Activated CD4-positive, alpha-beta memory T cell treated with anti-CD3 and anti-CD28 coated beads, Interleukin-2, amount 10 ng/mL, durations not matched to agents 7 days and 5 days (primary cell): ENCODE measurements at regions not wholly inside any gene's neighbourhood (a gene's known extent, or its start where the extent isn't known, plus 50 kb on each side); places are given as distances from the start of the nearest gene placed in this dataset.

Source experiments
- CTCF ChIA-PET: fragments of 350-600 bp; sonication (Branson Sonifier 250); formaldehyde crosslinking; loops from one replicate; lab custom pipeline; 2021; ENCODE audit warnings: antibody characterized with exemption, inconsistent platforms; lab: Charles Lee
- POLR2A ChIA-PET: fragments of 350-600 bp; sonication (Branson Sonifier 250); formaldehyde crosslinking; loops from one replicate; lab custom pipeline; 2021; ENCODE audit warnings: antibody characterized with exemption; lab: Charles Lee
- DNase-seq: peaks from one replicate; pipeline ENCODE4 v3.0.0-alpha.2; 2020
- H3K27ac Mint-ChIP-seq: one replicate; pipeline ENCODE4 v1.8.0; 2021; ENCODE audit warnings: mild to moderate bottlenecking, mixed read lengths
- H3K27me3 Mint-ChIP-seq: one replicate; pipeline ENCODE4 v1.8.0; 2021; ENCODE audit warnings: mixed read lengths
- H3K36me3 Mint-ChIP-seq: one replicate; pipeline ENCODE4 v1.8.0; 2021; ENCODE audit warnings: low read depth, mixed read lengths
- H3K4me1 Mint-ChIP-seq: one replicate; pipeline ENCODE4 v1.8.0; 2021; ENCODE audit warnings: mixed read lengths
- H3K4me3 Mint-ChIP-seq: one replicate; pipeline ENCODE4 v1.8.0; 2021; ENCODE audit warnings: mild to moderate bottlenecking, mixed read lengths
- H3K9me3 Mint-ChIP-seq: one replicate; pipeline ENCODE4 v1.8.0; 2021; ENCODE audit warnings: mixed read lengths

- H3K27ac Mint-ChIP-seq: no peak overlapping the region
- ChIA-PET CTCF (no interaction called here), POLR2A (no interaction called here)
- no peak for DNase-seq
- no peaks in the 10 kb centered on the region for H3K9me3 Mint-ChIP-seq
- H3K4me3 Mint-ChIP-seq: no peak overlapping the region
- no peaks in the 10 kb centered on the region for H3K4me1 Mint-ChIP-seq
- no peaks in the 10 kb centered on the region for H3K27me3 Mint-ChIP-seq
- H3K36me3 Mint-ChIP-seq: no peaks in the 10 kb centered on the region
Measured at GRCh38 chr20:57919049-57919448, 209.2 kb upstream of the PMEPA1 start.

- H3K4me3 Mint-ChIP-seq: no peak overlapping the region
- ChIA-PET CTCF (no interaction called here), POLR2A (no interaction called here)
- no peaks in the 10 kb centered on the region for H3K4me1 Mint-ChIP-seq
- no peak overlapping the region for H3K27ac Mint-ChIP-seq
- no peak for DNase-seq
- H3K27me3 Mint-ChIP-seq: no peaks in the 10 kb centered on the region
- H3K9me3 Mint-ChIP-seq: no peaks in the 10 kb centered on the region
- H3K36me3 Mint-ChIP-seq: no peaks in the 10 kb centered on the region
Measured at GRCh38 chr20:57918551-57918950, 208.7 kb upstream of the PMEPA1 start.

- no peaks in the 10 kb centered on the region for H3K36me3 Mint-ChIP-seq
- no peaks in the 10 kb centered on the region for H3K4me1 Mint-ChIP-seq
- no peak for DNase-seq
- no peak overlapping the region for H3K27ac Mint-ChIP-seq
- ChIA-PET CTCF (no interaction called here), POLR2A (no interaction called here)
- no peak overlapping the region for H3K4me3 Mint-ChIP-seq
- no peaks in the 10 kb centered on the region for H3K9me3 Mint-ChIP-seq
- peaks cover 3% of the 10 kb centered on the region for H3K27me3 Mint-ChIP-seq
Measured at GRCh38 chr20:57914205-57914604, 204.4 kb upstream of the PMEPA1 start.

- Mint-ChIP-seq H3K4me1 (no peaks in the 10 kb centered on the region), H3K9me3 (no peaks in the 10 kb centered on the region), H3K27me3 (peaks cover 3% of the 10 kb centered on the region), H3K36me3 (no peaks in the 10 kb centered on the region), H3K4me3 (no peak overlapping the region), H3K27ac (no peak overlapping the region)
- DNase-seq: no peak
- POLR2A ChIA-PET: no interaction called here
- CTCF ChIA-PET: no interaction called here
Measured at GRCh38 chr20:57913156-57913930, 203.5 kb upstream of the PMEPA1 start.

GRCh38 chr20:57912227-57912582 lies 202.4 kb upstream of the PMEPA1 start:
- Mint-ChIP-seq H3K27me3 (peaks cover 3% of the 10 kb centered on the region), H3K27ac (no peak overlapping the region), H3K9me3 (no peaks in the 10 kb centered on the region), H3K4me3 (no peak overlapping the region), H3K4me1 (no peaks in the 10 kb centered on the region), H3K36me3 (no peaks in the 10 kb centered on the region)
- POLR2A ChIA-PET: no interaction called here
- CTCF ChIA-PET: no interaction called here
- DNase-seq: no peak

GRCh38 chr20:57911512-57912226 lies 201.9 kb upstream of the PMEPA1 start:
- Mint-ChIP-seq H3K4me1 (no peaks in the 10 kb centered on the region), H3K4me3 (no peak overlapping the region), H3K27me3 (peaks cover 3% of the 10 kb centered on the region), H3K27ac (no peak overlapping the region), H3K9me3 (no peaks in the 10 kb centered on the region), H3K36me3 (no peaks in the 10 kb centered on the region)
- CTCF ChIA-PET: no interaction called here
- DNase-seq: no peak
- POLR2A ChIA-PET: no interaction called here

- Mint-ChIP-seq H3K4me3 (no peak overlapping the region), H3K27ac (no peak overlapping the region), H3K4me1 (no peaks in the 10 kb centered on the region), H3K9me3 (no peaks in the 10 kb centered on the region), H3K36me3 (no peaks in the 10 kb centered on the region), H3K27me3 (peaks cover 10% of the 10 kb centered on the region)
- CTCF ChIA-PET: no interaction called here
- no peak for DNase-seq
- POLR2A ChIA-PET: no interaction called here
Measured at GRCh38 chr20:57910716-57911115, 200.9 kb upstream of the PMEPA1 start.

- Mint-ChIP-seq H3K9me3 (no peaks in the 10 kb centered on the region), H3K27me3 (peaks cover 19% of the 10 kb centered on the region), H3K27ac (no peak overlapping the region), H3K4me3 (no peak overlapping the region), H3K36me3 (no peaks in the 10 kb centered on the region), H3K4me1 (no peaks in the 10 kb centered on the region)
- ChIA-PET POLR2A (no interaction called here), CTCF (no interaction called here)
- DNase-seq: no peak
Measured at GRCh38 chr20:57909763-57910331, 200.0 kb upstream of the PMEPA1 start.

GRCh38 chr20:57908704-57909630 lies 199.2 kb upstream of the PMEPA1 start:
- no peaks in the 10 kb centered on the region for H3K4me1 Mint-ChIP-seq
- H3K4me3 Mint-ChIP-seq: no peak overlapping the region
- no peak for DNase-seq
- no peak overlapping the region for H3K27ac Mint-ChIP-seq
- ChIA-PET CTCF (no interaction called here), POLR2A (no interaction called here)
- no peaks in the 10 kb centered on the region for H3K9me3 Mint-ChIP-seq
- peaks cover 26% of the 10 kb centered on the region for H3K27me3 Mint-ChIP-seq
- H3K36me3 Mint-ChIP-seq: no peaks in the 10 kb centered on the region

GRCh38 chr20:57908226-57908625 lies 198.4 kb upstream of the PMEPA1 start:
- DNase-seq: no peak
- ChIA-PET CTCF (no interaction called here), POLR2A (interaction anchor here (0.6 kb wide), 1 partner anchor 85 kb away, joined by 3 read pairs; no protein-coding TSS in a partner anchor)
- Mint-ChIP-seq H3K27me3 (peaks cover 30% of the 10 kb centered on the region), H3K4me1 (no peaks in the 10 kb centered on the region), H3K27ac (no peak overlapping the region), H3K9me3 (no peaks in the 10 kb centered on the region), H3K4me3 (no peak overlapping the region), H3K36me3 (no peaks in the 10 kb centered on the region)

- no peak overlapping the region for H3K27ac Mint-ChIP-seq
- no peaks in the 10 kb centered on the region for H3K36me3 Mint-ChIP-seq
- H3K4me1 Mint-ChIP-seq: peaks cover under 1% of the 10 kb centered on the region
- ChIA-PET POLR2A (interaction anchor here (0.6 to 0.7 kb wide), 2 partner anchors 84 to 361 kb away, joined by 3 read pairs; no protein-coding TSS in a partner anchor), CTCF (no interaction called here)
- no peak for DNase-seq
- no peak overlapping the region for H3K4me3 Mint-ChIP-seq
- peaks cover 30% of the 10 kb centered on the region for H3K27me3 Mint-ChIP-seq
- no peaks in the 10 kb centered on the region for H3K9me3 Mint-ChIP-seq
Measured at GRCh38 chr20:57907131-57908000, 197.6 kb upstream of the PMEPA1 start.

GRCh38 chr20:57905448-57905847 lies 195.6 kb upstream of the PMEPA1 start:
- Mint-ChIP-seq H3K9me3 (no peaks in the 10 kb centered on the region), H3K27ac (no peak overlapping the region), H3K27me3 (peaks cover 30% of the 10 kb centered on the region), H3K36me3 (no peaks in the 10 kb centered on the region), H3K4me1 (peaks cover 3% of the 10 kb centered on the region), H3K4me3 (no peak overlapping the region)
- ChIA-PET POLR2A (no interaction called here), CTCF (no interaction called here)
- DNase-seq: no peak
